ENCODE measurements at regions not wholly inside any gene's neighbourhood (a gene's known extent, or its start where the extent isn't known, plus 50 kb on each side); places are given as distances from the start of the nearest gene placed in this dataset.

- TF ChIP-seq JUN (IDR thresholded peaks at IDR 0.05; ENCODE audit: low read depth, low read length) (no peak), TAF1 (IDR thresholded peaks at IDR 0.05; ENCODE audit: low read depth, low read length) (no peak), CTCF (IDR thresholded peaks at IDR 0.05; ENCODE audit: control extremely low read depth in 1 of 3, insufficient read depth in 1 of 3, low read depth in 1 of 3, low read length in 3 of 3) (no peak), SIN3A (conservative IDR thresholded peaks at IDR 0.05 in 1 of 2, IDR thresholded peaks at IDR 0.05 in 1 of 2; ENCODE audit: low read depth in 1 of 2, low read length in 2 of 2) (no peak)
Measured at GRCh38 chr13:104782741-104783140, 1716.5 kb upstream of the SLC10A2 start.
